MM.1S (cell line): ENCODE measurements at regions not wholly inside any gene's neighbourhood (a gene's known extent, or its start where the extent isn't known, plus 50 kb on each side); places are given as distances from the start of the nearest gene placed in this dataset.

ENCODE experiments used
- EZH2 ChIP-seq: fragments of 300-600 bp; sonication (generic); optimal IDR thresholded peaks from 2 replicates; pipeline ENCODE3; 2017; ENCODE audit warnings: low read depth, mild to moderate bottlenecking, antibody characterized with exemption, low read length, mixed read lengths
- TF ChIP-seq, protein P1 (sequence below): fragments of 300-600 bp; sonication (generic); IDR thresholded peaks from 2 replicates; pipeline ENCODE4 v1.5.1; 2016; ENCODE audit warnings: antibody characterized with exemption, low read length, mixed read lengths

- TF ChIP-seq EZH2, result no peak
- TF ChIP-seq, protein P1, sequence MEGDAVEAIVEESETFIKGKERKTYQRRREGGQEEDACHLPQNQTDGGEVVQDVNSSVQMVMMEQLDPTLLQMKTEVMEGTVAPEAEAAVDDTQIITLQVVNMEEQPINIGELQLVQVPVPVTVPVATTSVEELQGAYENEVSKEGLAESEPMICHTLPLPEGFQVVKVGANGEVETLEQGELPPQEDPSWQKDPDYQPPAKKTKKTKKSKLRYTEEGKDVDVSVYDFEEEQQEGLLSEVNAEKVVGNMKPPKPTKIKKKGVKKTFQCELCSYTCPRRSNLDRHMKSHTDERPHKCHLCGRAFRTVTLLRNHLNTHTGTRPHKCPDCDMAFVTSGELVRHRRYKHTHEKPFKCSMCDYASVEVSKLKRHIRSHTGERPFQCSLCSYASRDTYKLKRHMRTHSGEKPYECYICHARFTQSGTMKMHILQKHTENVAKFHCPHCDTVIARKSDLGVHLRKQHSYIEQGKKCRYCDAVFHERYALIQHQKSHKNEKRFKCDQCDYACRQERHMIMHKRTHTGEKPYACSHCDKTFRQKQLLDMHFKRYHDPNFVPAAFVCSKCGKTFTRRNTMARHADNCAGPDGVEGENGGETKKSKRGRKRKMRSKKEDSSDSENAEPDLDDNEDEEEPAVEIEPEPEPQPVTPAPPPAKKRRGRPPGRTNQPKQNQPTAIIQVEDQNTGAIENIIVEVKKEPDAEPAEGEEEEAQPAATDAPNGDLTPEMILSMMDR, result no peak
Measured at GRCh38 chr1:230563591-230563990, 78.7 kb upstream of the COG2 start.
